VCaP (cell line): ENCODE measurements at regions not wholly inside any gene's neighbourhood (a gene's known extent, or its start where the extent isn't known, plus 50 kb on each side); places are given as distances from the start of the nearest gene placed in this dataset.

ENCODE experiments used
- H3K27ac ChIP-seq: fragments of 450-650 bp; 2 replicates; pipeline ENCODE4 v1.5.1; 2017
- CTCF ChIP-seq: fragments of 450-650 bp; conservative IDR thresholded peaks from 2 replicates; pipeline ENCODE4 v1.5.1; 2017; ENCODE audit warnings: mild to moderate bottlenecking, moderate library complexity

DNA sequence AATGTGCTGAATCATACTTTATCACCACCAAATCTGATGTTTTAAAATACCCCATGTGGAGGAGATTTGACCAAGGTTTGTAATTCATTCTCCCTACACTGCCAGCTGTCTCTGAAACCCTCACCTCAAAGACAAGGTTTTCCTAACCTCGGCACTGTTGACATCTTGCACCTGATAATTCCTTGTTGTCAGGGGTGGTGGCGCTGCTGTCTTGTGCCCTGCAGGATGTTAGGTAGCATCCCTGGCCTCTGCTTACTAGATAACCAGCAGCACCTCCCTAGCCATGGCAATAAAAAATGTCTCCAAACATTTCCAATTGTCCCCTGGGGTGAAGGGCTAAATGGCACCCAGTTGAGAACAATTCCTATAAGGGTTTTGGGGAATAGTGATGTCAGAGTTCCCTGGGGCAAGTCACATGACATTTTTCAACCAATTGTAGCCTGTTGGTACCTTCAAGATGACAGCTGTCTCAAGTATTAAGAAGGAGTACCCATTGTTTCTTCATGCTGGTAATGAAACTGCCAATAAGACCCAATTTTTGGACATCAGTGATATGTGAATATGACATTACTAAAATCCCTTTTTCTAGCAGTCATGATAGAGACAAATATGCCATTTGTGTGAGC lies 160.6 kb upstream of the PLCXD3 start:
- TF ChIP-seq CTCF = no peak
- no peak overlapping the region for H3K27ac ChIP-seq

- no peak for TF ChIP-seq CTCF
- no peak overlapping the region for H3K27ac ChIP-seq
Observed at GRCh38 chr5:41670216-41670615, 159.8 kb upstream of the PLCXD3 start.

- no peak overlapping the region for H3K27ac ChIP-seq
- no peak for TF ChIP-seq CTCF
Observed at GRCh38 chr5:41661254-41661653, 150.9 kb upstream of the PLCXD3 start.

GRCh38 chr5:41656597-41656996 lies 146.2 kb upstream of the PLCXD3 start:
- TF ChIP-seq CTCF = no peak
- H3K27ac ChIP-seq = no peak overlapping the region

GRCh38 chr5:41650131-41650530 lies 139.7 kb upstream of the PLCXD3 start:
- peak overlapping the region; percentile 15; the same call in 1 of the 2 replicates for H3K27ac ChIP-seq
- TF ChIP-seq CTCF = no peak

GRCh38 chr5:41649659-41650058 lies 139.3 kb upstream of the PLCXD3 start:
- no peak for TF ChIP-seq CTCF
- peak overlapping the region; percentile 15; the same call in 1 of the 2 replicates for H3K27ac ChIP-seq

DNA sequence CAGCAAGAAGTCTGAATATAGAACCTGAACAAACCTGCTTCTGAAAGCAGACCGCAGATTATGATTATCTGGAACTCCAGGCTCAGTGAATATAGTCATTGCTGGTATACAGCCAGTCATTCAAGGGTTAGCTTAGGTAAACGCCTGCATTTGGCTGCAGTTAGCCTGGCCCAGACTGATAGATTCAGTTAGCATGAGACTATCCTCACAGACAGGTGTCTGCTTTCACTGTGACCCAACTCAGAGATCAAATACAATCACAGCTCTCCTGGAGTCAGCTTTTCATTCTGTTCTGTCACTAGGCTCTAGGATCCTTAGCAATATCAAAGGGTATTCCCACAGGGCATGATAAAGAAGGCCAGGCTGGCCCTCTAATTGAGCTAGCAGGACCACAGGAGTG lies 138.6 kb upstream of the PLCXD3 start:
- peak overlapping the region; percentile 15 for H3K27ac ChIP-seq
- no peak for TF ChIP-seq CTCF
